HEK293 (cell line): ENCODE measurements at regions not wholly inside any gene's neighbourhood (a gene's known extent, or its start where the extent isn't known, plus 50 kb on each side); places are given as distances from the start of the nearest gene placed in this dataset.

Experiments
- KLF10 ChIP-seq: fragments of 450-650 bp; IDR thresholded peaks from 2 replicates; pipeline ENCODE4 v1.5.1; 2018; ENCODE audit warnings: missing biosample characterization, mild to moderate bottlenecking, missing genetic modification characterization
- KLF16 ChIP-seq: fragments of 450-650 bp; formaldehyde crosslinking; IDR thresholded peaks from 2 replicates; pipeline ENCODE4 v1.5.1; 2017; ENCODE audit warnings: missing biosample characterization, missing genetic modification characterization
- ZNF311 ChIP-seq: fragments of 450-650 bp; formaldehyde crosslinking; IDR thresholded peaks from 2 replicates; pipeline ENCODE4 v1.5.1; 2017; ENCODE audit warnings: missing biosample characterization, missing genetic modification characterization, borderline replicate concordance
- ZNF404 ChIP-seq: fragments of 450-650 bp; formaldehyde crosslinking; IDR thresholded peaks from 2 replicates; pipeline ENCODE4 v1.5.1; 2017; ENCODE audit warnings: missing biosample characterization, missing genetic modification characterization
- ZNF501 ChIP-seq: fragments of 450-650 bp; formaldehyde crosslinking; IDR thresholded peaks from 2 replicates; pipeline ENCODE4 v1.5.1; 2016; ENCODE audit warnings: missing biosample characterization, missing genetic modification characterization
- TF ChIP-seq, protein P1 (sequence below): fragments of 450-650 bp; formaldehyde crosslinking; IDR thresholded peaks from 2 replicates; pipeline ENCODE4 v1.5.1; 2016; ENCODE audit warnings: missing biosample characterization, missing genetic modification characterization
- TF ChIP-seq, protein P2 (sequence below): fragments of 450-650 bp; formaldehyde crosslinking; conservative IDR thresholded peaks from 2 replicates; pipeline ENCODE4 v1.5.1; 2016; ENCODE audit warnings: low read depth, missing biosample characterization, missing genetic modification characterization

DNA sequence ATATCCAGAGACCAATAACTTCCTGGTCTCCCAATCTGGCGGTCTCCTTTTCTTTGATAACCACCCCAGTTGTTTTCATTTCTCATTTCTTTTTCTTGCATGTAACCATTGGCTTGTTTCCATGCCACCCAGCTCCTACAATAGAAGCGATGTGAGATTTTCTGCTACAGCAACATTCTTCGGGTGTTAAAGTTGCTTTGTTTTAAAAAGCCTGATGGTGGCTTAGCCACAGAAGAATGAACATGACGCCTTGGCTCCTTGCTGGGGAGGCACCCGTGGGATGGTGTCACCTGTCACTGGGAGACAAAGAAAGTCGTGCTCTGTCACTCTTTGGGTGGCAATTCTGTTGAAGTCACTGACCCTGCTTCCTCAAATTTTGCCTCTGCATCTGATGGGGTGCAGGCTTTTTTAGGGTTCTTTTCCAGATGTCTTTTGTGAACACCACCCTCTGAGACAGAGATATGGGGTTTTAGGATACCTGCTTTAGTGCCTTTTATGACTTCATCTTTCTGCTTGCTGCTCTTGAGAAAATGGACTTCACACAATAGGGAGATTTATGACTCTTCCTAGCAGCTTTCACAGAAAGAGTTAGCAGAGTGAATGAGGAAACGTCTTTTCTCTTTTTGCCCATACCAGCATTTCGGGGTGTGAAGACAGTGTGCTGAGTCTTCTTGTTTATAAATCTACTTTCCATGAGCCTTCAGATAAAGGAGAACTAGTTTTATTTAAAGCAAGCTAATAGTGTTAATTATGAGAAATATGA is 265.3 kb upstream of the TBX3 start:
- TF ChIP-seq, protein P1, sequence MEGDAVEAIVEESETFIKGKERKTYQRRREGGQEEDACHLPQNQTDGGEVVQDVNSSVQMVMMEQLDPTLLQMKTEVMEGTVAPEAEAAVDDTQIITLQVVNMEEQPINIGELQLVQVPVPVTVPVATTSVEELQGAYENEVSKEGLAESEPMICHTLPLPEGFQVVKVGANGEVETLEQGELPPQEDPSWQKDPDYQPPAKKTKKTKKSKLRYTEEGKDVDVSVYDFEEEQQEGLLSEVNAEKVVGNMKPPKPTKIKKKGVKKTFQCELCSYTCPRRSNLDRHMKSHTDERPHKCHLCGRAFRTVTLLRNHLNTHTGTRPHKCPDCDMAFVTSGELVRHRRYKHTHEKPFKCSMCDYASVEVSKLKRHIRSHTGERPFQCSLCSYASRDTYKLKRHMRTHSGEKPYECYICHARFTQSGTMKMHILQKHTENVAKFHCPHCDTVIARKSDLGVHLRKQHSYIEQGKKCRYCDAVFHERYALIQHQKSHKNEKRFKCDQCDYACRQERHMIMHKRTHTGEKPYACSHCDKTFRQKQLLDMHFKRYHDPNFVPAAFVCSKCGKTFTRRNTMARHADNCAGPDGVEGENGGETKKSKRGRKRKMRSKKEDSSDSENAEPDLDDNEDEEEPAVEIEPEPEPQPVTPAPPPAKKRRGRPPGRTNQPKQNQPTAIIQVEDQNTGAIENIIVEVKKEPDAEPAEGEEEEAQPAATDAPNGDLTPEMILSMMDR (tag by site-specific recombination) = no peak
- TF ChIP-seq KLF16 (tag by site-specific recombination) (no peak), ZNF501 (no peak), ZNF311 (tag by site-specific recombination) (no peak), KLF10 (tag by site-specific recombination) (no peak), ZNF404 (no peak)
- TF ChIP-seq, protein P2, sequence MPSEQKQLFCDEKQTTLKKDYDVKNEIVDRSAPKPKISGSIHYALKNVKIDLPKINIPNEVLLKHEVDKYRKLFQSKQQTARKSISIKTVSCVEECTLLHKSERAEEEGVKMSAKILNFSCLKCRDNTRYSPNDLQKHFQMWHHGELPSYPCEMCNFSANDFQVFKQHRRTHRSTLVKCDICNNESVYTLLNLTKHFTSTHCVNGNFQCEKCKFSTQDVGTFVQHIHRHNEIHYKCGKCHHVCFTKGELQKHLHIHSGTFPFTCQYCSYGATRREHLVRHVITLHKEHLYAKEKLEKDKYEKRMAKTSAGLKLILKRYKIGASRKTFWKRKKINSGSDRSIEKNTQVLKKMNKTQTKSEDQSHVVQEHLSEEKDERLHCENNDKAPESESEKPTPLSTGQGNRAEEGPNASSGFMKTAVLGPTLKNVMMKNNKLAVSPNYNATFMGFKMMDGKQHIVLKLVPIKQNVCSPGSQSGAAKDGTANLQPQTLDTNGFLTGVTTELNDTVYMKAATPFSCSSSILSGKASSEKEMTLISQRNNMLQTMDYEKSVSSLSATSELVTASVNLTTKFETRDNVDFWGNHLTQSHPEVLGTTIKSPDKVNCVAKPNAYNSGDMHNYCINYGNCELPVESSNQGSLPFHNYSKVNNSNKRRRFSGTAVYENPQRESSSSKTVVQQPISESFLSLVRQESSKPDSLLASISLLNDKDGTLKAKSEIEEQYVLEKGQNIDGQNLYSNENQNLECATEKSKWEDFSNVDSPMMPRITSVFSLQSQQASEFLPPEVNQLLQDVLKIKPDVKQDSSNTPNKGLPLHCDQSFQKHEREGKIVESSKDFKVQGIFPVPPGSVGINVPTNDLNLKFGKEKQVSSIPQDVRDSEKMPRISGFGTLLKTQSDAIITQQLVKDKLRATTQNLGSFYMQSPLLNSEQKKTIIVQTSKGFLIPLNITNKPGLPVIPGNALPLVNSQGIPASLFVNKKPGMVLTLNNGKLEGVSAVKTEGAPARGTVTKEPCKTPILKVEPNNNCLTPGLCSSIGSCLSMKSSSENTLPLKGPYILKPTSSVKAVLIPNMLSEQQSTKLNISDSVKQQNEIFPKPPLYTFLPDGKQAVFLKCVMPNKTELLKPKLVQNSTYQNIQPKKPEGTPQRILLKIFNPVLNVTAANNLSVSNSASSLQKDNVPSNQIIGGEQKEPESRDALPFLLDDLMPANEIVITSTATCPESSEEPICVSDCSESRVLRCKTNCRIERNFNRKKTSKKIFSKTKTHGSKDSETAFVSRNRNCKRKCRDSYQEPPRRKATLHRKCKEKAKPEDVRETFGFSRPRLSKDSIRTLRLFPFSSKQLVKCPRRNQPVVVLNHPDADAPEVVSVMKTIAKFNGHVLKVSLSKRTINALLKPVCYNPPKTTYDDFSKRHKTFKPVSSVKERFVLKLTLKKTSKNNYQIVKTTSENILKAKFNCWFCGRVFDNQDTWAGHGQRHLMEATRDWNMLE (tag by site-specific recombination) = no peak
